Fibroblast of mammary gland (primary cell): ENCODE measurements at regions not wholly inside any gene's neighbourhood (a gene's known extent, or its start where the extent isn't known, plus 50 kb on each side); places are given as distances from the start of the nearest gene placed in this dataset.

Experiments used
- DNase-seq: peaks from one replicate; pipeline ENCODE4 v3.0.0-alpha.2; 2010; ENCODE audit warnings: low read depth
- H3K4me3 ChIP-seq: 2 replicates; pipeline ENCODE4 v1.5.1; 2011; ENCODE audit warnings: low read depth, mild to moderate bottlenecking, low read length, moderate library complexity; ENCODE audit not compliant: control insufficient read depth
- TF ChIP-seq, protein P1 (sequence below): conservative IDR thresholded peaks from 2 replicates; pipeline ENCODE4 v1.5.1; 2011; ENCODE audit warnings: low read depth, low read length, inconsistent platforms; ENCODE audit not compliant: control insufficient read depth, insufficient read depth

GRCh38 chr9:87127543-87127942, 180.2 kb upstream of the GAS1 start:
- H3K4me3 ChIP-seq = no peak overlapping the region
- peak; percentile 16 for DNase-seq
- TF ChIP-seq, protein P1, sequence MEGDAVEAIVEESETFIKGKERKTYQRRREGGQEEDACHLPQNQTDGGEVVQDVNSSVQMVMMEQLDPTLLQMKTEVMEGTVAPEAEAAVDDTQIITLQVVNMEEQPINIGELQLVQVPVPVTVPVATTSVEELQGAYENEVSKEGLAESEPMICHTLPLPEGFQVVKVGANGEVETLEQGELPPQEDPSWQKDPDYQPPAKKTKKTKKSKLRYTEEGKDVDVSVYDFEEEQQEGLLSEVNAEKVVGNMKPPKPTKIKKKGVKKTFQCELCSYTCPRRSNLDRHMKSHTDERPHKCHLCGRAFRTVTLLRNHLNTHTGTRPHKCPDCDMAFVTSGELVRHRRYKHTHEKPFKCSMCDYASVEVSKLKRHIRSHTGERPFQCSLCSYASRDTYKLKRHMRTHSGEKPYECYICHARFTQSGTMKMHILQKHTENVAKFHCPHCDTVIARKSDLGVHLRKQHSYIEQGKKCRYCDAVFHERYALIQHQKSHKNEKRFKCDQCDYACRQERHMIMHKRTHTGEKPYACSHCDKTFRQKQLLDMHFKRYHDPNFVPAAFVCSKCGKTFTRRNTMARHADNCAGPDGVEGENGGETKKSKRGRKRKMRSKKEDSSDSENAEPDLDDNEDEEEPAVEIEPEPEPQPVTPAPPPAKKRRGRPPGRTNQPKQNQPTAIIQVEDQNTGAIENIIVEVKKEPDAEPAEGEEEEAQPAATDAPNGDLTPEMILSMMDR = no peak

DNA sequence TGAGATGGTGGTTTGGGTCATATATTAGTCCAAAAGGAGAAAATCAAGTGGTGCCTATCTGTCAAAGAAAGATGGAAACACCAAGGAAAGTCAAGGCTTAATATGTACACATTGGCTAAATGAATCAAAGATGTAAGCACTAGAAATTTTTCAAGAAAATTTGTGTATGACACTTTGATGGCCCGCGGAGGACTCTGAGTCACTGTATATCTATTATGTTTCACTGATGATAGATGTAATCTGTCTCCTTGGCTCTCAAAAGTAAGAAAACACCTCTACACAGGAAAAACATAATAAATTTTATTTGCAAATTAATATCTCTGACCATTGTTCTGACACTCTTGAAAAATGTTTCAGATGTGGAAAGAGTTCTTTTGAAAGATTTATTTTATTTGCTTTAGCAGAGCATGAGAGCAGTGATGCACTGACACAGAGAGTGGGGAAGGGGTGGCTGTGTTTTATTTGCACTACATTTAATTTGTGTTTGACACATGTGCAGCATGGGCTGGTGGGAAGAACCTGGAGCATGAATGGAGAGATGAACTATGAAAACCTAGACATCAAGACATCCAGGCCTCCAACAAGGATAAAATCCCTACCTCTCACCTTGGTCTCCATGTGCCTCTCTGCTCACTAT, 180.8 kb upstream of the GAS1 start:
- TF ChIP-seq, protein P1 = no peak
- no peak overlapping the region for H3K4me3 ChIP-seq
- DNase-seq = no peak

DNA sequence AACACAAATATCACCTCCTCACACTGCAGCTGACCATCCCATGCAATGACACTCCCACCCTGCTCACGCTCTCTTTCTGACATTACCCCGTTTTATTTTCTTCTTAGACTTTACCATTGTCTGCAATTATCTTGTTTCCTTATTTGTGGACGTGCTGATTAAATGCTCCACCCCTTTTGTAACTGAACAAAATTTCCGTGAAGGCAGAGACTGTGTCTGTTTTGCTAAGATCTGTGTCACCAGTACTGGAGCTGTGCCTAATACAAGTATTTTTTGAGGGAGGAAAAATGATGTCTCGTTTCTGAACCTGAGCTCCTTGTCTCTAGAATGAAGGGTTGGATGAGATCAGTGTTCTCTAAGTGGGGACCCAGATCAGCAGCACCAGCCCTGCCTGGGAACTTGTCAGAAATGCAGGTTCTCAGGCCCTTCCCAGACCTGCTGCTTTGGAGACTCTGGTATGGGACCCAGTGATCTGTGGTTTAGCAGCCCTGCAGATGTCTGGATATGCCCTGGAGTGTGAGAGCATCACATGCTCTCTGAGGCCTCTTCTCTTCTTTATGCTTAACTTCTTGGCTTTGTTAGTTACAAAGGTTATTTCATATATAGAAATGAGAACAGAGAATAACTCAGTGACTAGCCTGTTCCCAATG, 181.7 kb upstream of the GAS1 start:
- TF ChIP-seq, protein P1 = no peak
- DNase-seq = no peak
- no peak overlapping the region for H3K4me3 ChIP-seq

- no peak overlapping the region for H3K4me3 ChIP-seq
- no peak for DNase-seq
- TF ChIP-seq, protein P1 = no peak
These were observed 187.8 kb upstream of the GAS1 start for GRCh38 chr9:87135074-87135473.

DNA sequence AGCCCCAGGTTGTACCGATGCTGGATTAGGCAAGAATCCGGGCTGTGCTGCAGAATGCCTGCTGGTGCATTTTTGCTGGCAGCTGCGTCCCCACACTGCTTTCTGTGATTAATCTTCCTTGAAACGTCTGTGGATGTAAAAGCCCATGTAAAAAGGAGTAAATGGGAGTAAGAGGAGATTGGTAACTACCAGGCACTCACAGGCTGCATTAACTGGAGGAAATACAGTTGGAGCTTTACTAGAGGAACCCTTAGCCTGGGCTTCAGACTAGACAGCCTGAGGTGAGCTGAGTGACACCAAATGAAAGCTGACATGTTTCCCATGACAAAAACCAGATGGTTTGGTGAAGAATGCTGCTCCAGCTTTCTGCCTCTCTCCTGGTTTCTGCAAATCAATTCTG, 190.4 kb upstream of the GAS1 start:
- H3K4me3 ChIP-seq = no peak overlapping the region
- TF ChIP-seq, protein P1 = no peak
- no peak for DNase-seq

GRCh38 chr9:87138128-87139040, 191.1 kb upstream of the GAS1 start:
- TF ChIP-seq, protein P1 = no peak
- DNase-seq = peak; percentile 42
- no peak overlapping the region for H3K4me3 ChIP-seq
